GM18868 (cell line): ENCODE measurements at regions not wholly inside any gene's neighbourhood (a gene's known extent, or its start where the extent isn't known, plus 50 kb on each side); places are given as distances from the start of the nearest gene placed in this dataset.
"Not testable (repeated sequence)": the region's sequence is repeated elsewhere in the genome, so short reads cannot be mapped to it uniquely, and the experiment has no call there.

ENCODE experiments used
- ATAC-seq: cut with Tn5 transposase; IDR thresholded peaks from one replicate; pipeline ENCODE4 v1.9.1; 2021; ENCODE audit warnings: mild to moderate bottlenecking, moderate library complexity; ENCODE audit not compliant: unreplicated experiment

GRCh38 chr15:69668039-69668705 is 215.6 kb downstream of the RPLP1 start:
- ATAC-seq = no peak

- peak; percentile 47 for ATAC-seq
Measured at GRCh38 chr15:69668963-69669362, 216.3 kb downstream of the RPLP1 start.

- ATAC-seq = no peak
Measured at GRCh38 chr15:69669446-69669845, 216.8 kb downstream of the RPLP1 start.

- ATAC-seq = no peak
Measured at GRCh38 chr15:69673291-69673881, 220.8 kb downstream of the RPLP1 start.

- no peak for ATAC-seq
Measured at GRCh38 chr15:69675731-69676130, 223.1 kb downstream of the RPLP1 start.

GRCh38 chr15:69677403-69677802 is 224.8 kb downstream of the RPLP1 start:
- ATAC-seq = peak; percentile 53

- ATAC-seq = peak; percentile 92
Measured at GRCh38 chr15:69679623-69680228, 227.1 kb downstream of the RPLP1 start.

GRCh38 chr15:69684823-69685222 is 232.2 kb downstream of the RPLP1 start:
- not testable (repeated sequence) for ATAC-seq

- no peak for ATAC-seq
Measured at GRCh38 chr15:69685512-69686452, 233.2 kb downstream of the RPLP1 start.

GRCh38 chr15:69686626-69687025 is 234.0 kb downstream of the RPLP1 start:
- no peak for ATAC-seq

GRCh38 chr15:69689133-69689532 is 236.5 kb downstream of the RPLP1 start:
- no peak for ATAC-seq

GRCh38 chr15:69691307-69692015 is 238.8 kb downstream of the RPLP1 start:
- no peak for ATAC-seq

GRCh38 chr15:69692342-69692741 is 239.7 kb downstream of the RPLP1 start:
- ATAC-seq = no peak

- no peak for ATAC-seq
Measured at GRCh38 chr15:69693059-69693458, 240.4 kb downstream of the RPLP1 start.

- no peak for ATAC-seq
Measured at GRCh38 chr15:69696946-69697345, 244.3 kb downstream of the RPLP1 start.

GRCh38 chr15:69697916-69698315 is 245.3 kb downstream of the RPLP1 start:
- no peak for ATAC-seq

- no peak for ATAC-seq
Measured at GRCh38 chr15:69699096-69699495, 246.5 kb downstream of the RPLP1 start.

GRCh38 chr15:69700380-69700779 is 247.8 kb downstream of the RPLP1 start:
- no peak for ATAC-seq

- no peak for ATAC-seq
Measured at GRCh38 chr15:69701198-69701597, 248.6 kb downstream of the RPLP1 start.

- ATAC-seq = no peak
Measured at GRCh38 chr15:69703532-69704187, 251.0 kb downstream of the RPLP1 start.
